ENCODE measurements at regions not wholly inside any gene's neighbourhood (a gene's known extent, or its start where the extent isn't known, plus 50 kb on each side); places are given as distances from the start of the nearest gene placed in this dataset.

DNA sequence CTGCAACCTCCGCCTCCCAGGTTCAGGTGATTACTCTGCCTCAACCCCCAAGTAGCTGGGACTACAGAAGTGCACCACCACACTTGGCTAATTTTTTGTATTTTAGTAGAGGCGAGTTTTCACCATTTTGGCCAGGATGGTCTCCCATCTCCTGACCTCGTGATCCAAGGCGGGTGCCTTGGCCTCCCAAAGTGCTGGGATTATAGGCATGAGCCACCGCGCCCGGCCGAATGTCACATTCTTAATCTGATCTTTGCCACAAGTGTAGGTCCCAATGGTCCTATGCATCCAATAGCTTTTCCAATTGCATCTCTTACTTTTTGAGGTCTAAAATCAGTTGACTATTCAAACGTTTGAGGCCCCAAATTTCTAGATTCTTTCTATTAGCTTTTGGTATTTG lies 676.0 kb downstream of the SLC16A7 start:
- DNase-seq: no peak
- H3K4me1 ChIP-seq (ENCODE audit: control insufficient read depth, insufficient read depth, low read length): no peaks in the 10 kb centered on the region
- H3K9me3 ChIP-seq (replicated peaks; ENCODE audit: control insufficient read depth, low read depth, low read length): no peaks in the 10 kb centered on the region
- no peak overlapping the region for H3K27ac ChIP-seq (ENCODE audit: low read length)
- 88% methylated on average over 8 of the region's 9 CpGs for WGBS (ENCODE audit: insufficient coverage)
- no peaks in the 10 kb centered on the region for H3K27me3 ChIP-seq (ENCODE audit: control insufficient read depth, insufficient read depth, low read length)
- no peak overlapping the region for H3K4me3 ChIP-seq (ENCODE audit: low read length)
- H3K36me3 ChIP-seq (ENCODE audit: control insufficient read depth, insufficient read depth, low read length): no peaks in the 10 kb centered on the region

- no peak overlapping the region for H3K4me3 ChIP-seq (ENCODE audit: low read length)
- no peak overlapping the region for H3K27ac ChIP-seq (ENCODE audit: low read length)
- no peaks in the 10 kb centered on the region for H3K36me3 ChIP-seq (ENCODE audit: control insufficient read depth, insufficient read depth, low read length)
- no CpG with 5 or more reads among the region's 2 CpGs for WGBS (ENCODE audit: insufficient coverage)
- no peaks in the 10 kb centered on the region for H3K27me3 ChIP-seq (ENCODE audit: control insufficient read depth, insufficient read depth, low read length)
- no peaks in the 10 kb centered on the region for H3K9me3 ChIP-seq (replicated peaks; ENCODE audit: control insufficient read depth, low read depth, low read length)
- no peaks in the 10 kb centered on the region for H3K4me1 ChIP-seq (ENCODE audit: control insufficient read depth, insufficient read depth, low read length)
- no peak for DNase-seq
Measured at GRCh38 chr12:60278209-60278608, 682.4 kb downstream of the SLC16A7 start.

DNA sequence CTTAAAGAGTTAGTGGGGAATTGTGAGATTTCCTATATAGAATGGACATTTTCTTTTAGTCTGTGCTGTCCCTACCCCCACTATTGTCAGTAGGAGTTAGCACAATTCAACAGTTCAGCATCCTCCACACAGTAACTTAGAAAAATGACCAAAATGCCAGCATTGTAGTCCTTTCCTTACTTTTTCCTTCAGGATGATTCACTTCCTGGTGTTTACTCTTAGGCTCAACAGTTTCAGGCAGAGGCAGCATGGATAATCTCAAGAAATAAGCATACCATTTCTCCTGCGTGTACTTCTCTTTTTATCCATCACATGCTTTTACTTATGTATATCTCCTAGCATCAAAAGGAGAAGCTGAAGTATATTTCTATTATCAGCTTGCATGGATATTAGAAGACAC lies 683.4 kb downstream of the SLC16A7 start:
- no peak overlapping the region for H3K27ac ChIP-seq (ENCODE audit: low read length)
- no peaks in the 10 kb centered on the region for H3K27me3 ChIP-seq (ENCODE audit: control insufficient read depth, insufficient read depth, low read length)
- H3K4me3 ChIP-seq (ENCODE audit: low read length): no peak overlapping the region
- no CpG with 5 or more reads among the region's 1 CpG for WGBS (ENCODE audit: insufficient coverage)
- no peaks in the 10 kb centered on the region for H3K4me1 ChIP-seq (ENCODE audit: control insufficient read depth, insufficient read depth, low read length)
- H3K9me3 ChIP-seq (replicated peaks; ENCODE audit: control insufficient read depth, low read depth, low read length): no peaks in the 10 kb centered on the region
- H3K36me3 ChIP-seq (ENCODE audit: control insufficient read depth, insufficient read depth, low read length): no peaks in the 10 kb centered on the region
- no peak for DNase-seq

- H3K4me3 ChIP-seq (ENCODE audit: low read length): no peak overlapping the region
- WGBS (ENCODE audit: insufficient coverage): 93% methylated on average over 6 of the region's 8 CpGs
- no peaks in the 10 kb centered on the region for H3K36me3 ChIP-seq (ENCODE audit: control insufficient read depth, insufficient read depth, low read length)
- no peaks in the 10 kb centered on the region for H3K27me3 ChIP-seq (ENCODE audit: control insufficient read depth, insufficient read depth, low read length)
- DNase-seq: no peak
- no peak overlapping the region for H3K27ac ChIP-seq (ENCODE audit: low read length)
- H3K4me1 ChIP-seq (ENCODE audit: control insufficient read depth, insufficient read depth, low read length): no peaks in the 10 kb centered on the region
- no peaks in the 10 kb centered on the region for H3K9me3 ChIP-seq (replicated peaks; ENCODE audit: control insufficient read depth, low read depth, low read length)
Measured at GRCh38 chr12:60281522-60281921, 685.7 kb downstream of the SLC16A7 start.

- 86% methylated on average over 1 of the region's 1 CpG for WGBS (ENCODE audit: insufficient coverage)
- Histone ChIP-seq H3K36me3 (ENCODE audit: control insufficient read depth, insufficient read depth, low read length) (no peaks in the 10 kb centered on the region), H3K27ac (ENCODE audit: low read length) (no peak overlapping the region), H3K9me3 (replicated peaks; ENCODE audit: control insufficient read depth, low read depth, low read length) (peaks cover 5% of the 10 kb centered on the region), H3K4me3 (ENCODE audit: low read length) (no peak overlapping the region), H3K27me3 (ENCODE audit: control insufficient read depth, insufficient read depth, low read length) (no peaks in the 10 kb centered on the region), H3K4me1 (ENCODE audit: control insufficient read depth, insufficient read depth, low read length) (no peaks in the 10 kb centered on the region)
- no peak for DNase-seq
Measured at GRCh38 chr12:60290532-60290931, 694.7 kb downstream of the SLC16A7 start.

DNA sequence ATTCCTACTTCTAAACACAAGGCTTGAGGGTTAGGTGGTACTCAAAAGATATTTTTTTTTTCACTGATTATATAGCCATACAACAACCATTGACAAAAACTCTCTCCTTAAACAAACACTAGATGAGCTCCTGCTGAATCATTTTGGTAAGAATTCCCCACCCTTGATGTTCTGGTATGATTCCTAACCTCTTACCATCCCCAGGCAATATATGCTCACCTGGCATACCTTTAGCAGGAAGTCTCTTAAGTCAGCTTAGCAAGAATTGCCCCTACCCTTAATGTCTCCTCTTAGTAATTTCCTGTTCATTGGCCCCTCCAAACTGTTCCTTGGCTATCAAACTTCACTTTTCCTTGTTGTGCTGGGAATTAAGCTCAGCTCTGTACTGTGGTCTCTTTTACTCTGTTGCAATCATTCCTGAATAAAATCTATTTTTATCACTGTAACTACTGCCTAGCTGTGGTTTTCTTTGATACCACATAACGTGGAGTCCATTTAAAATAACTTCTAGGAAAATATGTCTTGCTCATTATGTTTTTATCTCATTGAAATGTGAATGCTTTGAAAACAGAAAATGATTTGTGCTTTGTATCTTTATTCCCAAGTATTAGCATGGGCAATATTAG lies 712.6 kb downstream of the SLC16A7 start:
- DNase-seq: no peak
- no peak overlapping the region for H3K4me3 ChIP-seq (ENCODE audit: low read length)
- no peaks in the 10 kb centered on the region for H3K27me3 ChIP-seq (ENCODE audit: control insufficient read depth, insufficient read depth, low read length)
- H3K4me1 ChIP-seq (ENCODE audit: control insufficient read depth, insufficient read depth, low read length): no peaks in the 10 kb centered on the region
- no peaks in the 10 kb centered on the region for H3K9me3 ChIP-seq (replicated peaks; ENCODE audit: control insufficient read depth, low read depth, low read length)
- no CpG with 5 or more reads among the region's 1 CpG for WGBS (ENCODE audit: insufficient coverage)
- no peaks in the 10 kb centered on the region for H3K36me3 ChIP-seq (ENCODE audit: control insufficient read depth, insufficient read depth, low read length)
- H3K27ac ChIP-seq (ENCODE audit: low read length): no peak overlapping the region

GRCh38 chr12:60311940-60312339 lies 716.1 kb downstream of the SLC16A7 start:
- WGBS (ENCODE audit: insufficient coverage): no CpG with 5 or more reads among the region's 2 CpGs
- no peaks in the 10 kb centered on the region for H3K4me1 ChIP-seq (ENCODE audit: control insufficient read depth, insufficient read depth, low read length)
- no peak overlapping the region for H3K4me3 ChIP-seq (ENCODE audit: low read length)
- no peak overlapping the region for H3K27ac ChIP-seq (ENCODE audit: low read length)
- H3K27me3 ChIP-seq (ENCODE audit: control insufficient read depth, insufficient read depth, low read length): no peaks in the 10 kb centered on the region
- no peak for DNase-seq
- H3K36me3 ChIP-seq (ENCODE audit: control insufficient read depth, insufficient read depth, low read length): no peaks in the 10 kb centered on the region
- H3K9me3 ChIP-seq (replicated peaks; ENCODE audit: control insufficient read depth, low read depth, low read length): no peaks in the 10 kb centered on the region

- no peak overlapping the region for H3K27ac ChIP-seq (ENCODE audit: low read length)
- no peaks in the 10 kb centered on the region for H3K36me3 ChIP-seq (ENCODE audit: control insufficient read depth, insufficient read depth, low read length)
- no peaks in the 10 kb centered on the region for H3K4me1 ChIP-seq (ENCODE audit: control insufficient read depth, insufficient read depth, low read length)
- WGBS (ENCODE audit: insufficient coverage): 44% methylated on average over 1 of the region's 1 CpG
- DNase-seq: no peak
- no peaks in the 10 kb centered on the region for H3K27me3 ChIP-seq (ENCODE audit: control insufficient read depth, insufficient read depth, low read length)
- H3K4me3 ChIP-seq (ENCODE audit: low read length): no peak overlapping the region
- H3K9me3 ChIP-seq (replicated peaks; ENCODE audit: control insufficient read depth, low read depth, low read length): no peaks in the 10 kb centered on the region
Measured at GRCh38 chr12:60317361-60317760, 721.5 kb downstream of the SLC16A7 start.

DNA sequence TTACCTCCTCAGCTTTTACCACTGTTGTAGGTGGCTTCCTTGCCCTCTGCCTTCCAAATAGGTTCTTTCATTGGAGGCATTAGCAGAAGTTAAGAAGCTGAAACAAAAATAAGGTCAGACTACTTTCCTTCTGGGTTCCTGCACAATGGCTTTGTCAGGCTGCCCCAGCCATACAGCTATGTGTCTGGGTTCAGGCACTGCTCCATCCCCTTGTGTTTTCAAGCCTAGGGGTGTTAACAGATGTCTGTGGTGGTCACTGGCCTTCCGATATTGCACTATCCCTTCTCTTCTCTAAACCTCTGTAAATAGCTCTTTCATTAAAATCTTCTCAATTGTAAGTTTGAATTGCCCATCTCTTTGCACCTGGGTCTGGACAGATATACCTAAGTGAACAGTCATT lies 728.9 kb downstream of the SLC16A7 start:
- WGBS (ENCODE audit: insufficient coverage): no CpG with 5 or more reads among the region's 1 CpG
- DNase-seq: no peak
- H3K36me3 ChIP-seq (ENCODE audit: control insufficient read depth, insufficient read depth, low read length): no peaks in the 10 kb centered on the region
- H3K27me3 ChIP-seq (ENCODE audit: control insufficient read depth, insufficient read depth, low read length): no peaks in the 10 kb centered on the region
- H3K9me3 ChIP-seq (replicated peaks; ENCODE audit: control insufficient read depth, low read depth, low read length): no peaks in the 10 kb centered on the region
- no peak overlapping the region for H3K4me3 ChIP-seq (ENCODE audit: low read length)
- no peaks in the 10 kb centered on the region for H3K4me1 ChIP-seq (ENCODE audit: control insufficient read depth, insufficient read depth, low read length)
- H3K27ac ChIP-seq (ENCODE audit: low read length): no peak overlapping the region

DNA sequence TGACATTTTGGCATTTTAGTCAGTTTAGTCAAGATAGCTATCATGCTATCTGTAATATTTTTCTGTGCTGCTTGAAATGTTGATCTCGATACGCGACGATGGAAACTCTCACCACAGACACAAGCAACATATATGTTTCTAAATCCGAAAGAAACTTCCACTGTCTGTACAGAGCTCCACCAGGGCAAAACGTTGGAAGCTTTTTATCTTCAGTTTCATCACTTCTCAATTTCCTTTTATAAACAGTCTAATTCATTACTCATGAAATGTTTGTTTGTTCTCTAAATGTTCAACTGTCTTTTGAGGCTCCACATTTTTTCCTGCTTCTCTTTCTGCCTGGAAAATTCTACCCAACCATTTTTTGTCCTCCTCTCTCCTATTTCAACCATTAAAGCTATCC lies 737.6 kb downstream of the SLC16A7 start:
- no peaks in the 10 kb centered on the region for H3K36me3 ChIP-seq (ENCODE audit: control insufficient read depth, insufficient read depth, low read length)
- WGBS (ENCODE audit: insufficient coverage): no CpG with 5 or more reads among the region's 6 CpGs
- no peaks in the 10 kb centered on the region for H3K4me1 ChIP-seq (ENCODE audit: control insufficient read depth, insufficient read depth, low read length)
- no peaks in the 10 kb centered on the region for H3K27me3 ChIP-seq (ENCODE audit: control insufficient read depth, insufficient read depth, low read length)
- H3K9me3 ChIP-seq (replicated peaks; ENCODE audit: control insufficient read depth, low read depth, low read length): no peaks in the 10 kb centered on the region
- H3K4me3 ChIP-seq (ENCODE audit: low read length): no peak overlapping the region
- no peak overlapping the region for H3K27ac ChIP-seq (ENCODE audit: low read length)
- DNase-seq: no peak

GRCh38 chr12:60335745-60336144 lies 739.9 kb downstream of the SLC16A7 start:
- Histone ChIP-seq H3K4me3 (ENCODE audit: low read length) (no peak overlapping the region), H3K36me3 (ENCODE audit: control insufficient read depth, insufficient read depth, low read length) (no peaks in the 10 kb centered on the region), H3K27me3 (ENCODE audit: control insufficient read depth, insufficient read depth, low read length) (no peaks in the 10 kb centered on the region), H3K4me1 (ENCODE audit: control insufficient read depth, insufficient read depth, low read length) (no peaks in the 10 kb centered on the region), H3K27ac (ENCODE audit: low read length) (no peak overlapping the region), H3K9me3 (replicated peaks; ENCODE audit: control insufficient read depth, low read depth, low read length) (no peaks in the 10 kb centered on the region)
- no peak for DNase-seq

Measured in muscle of leg (tissue), 3 donors.